ENCODE measurements at regions not wholly inside any gene's neighbourhood (a gene's known extent, or its start where the extent isn't known, plus 50 kb on each side); places are given as distances from the start of the nearest gene placed in this dataset.
A peak's percentile ranks its signal among the peaks of the same experiment; 100 is the strongest.

DNA sequence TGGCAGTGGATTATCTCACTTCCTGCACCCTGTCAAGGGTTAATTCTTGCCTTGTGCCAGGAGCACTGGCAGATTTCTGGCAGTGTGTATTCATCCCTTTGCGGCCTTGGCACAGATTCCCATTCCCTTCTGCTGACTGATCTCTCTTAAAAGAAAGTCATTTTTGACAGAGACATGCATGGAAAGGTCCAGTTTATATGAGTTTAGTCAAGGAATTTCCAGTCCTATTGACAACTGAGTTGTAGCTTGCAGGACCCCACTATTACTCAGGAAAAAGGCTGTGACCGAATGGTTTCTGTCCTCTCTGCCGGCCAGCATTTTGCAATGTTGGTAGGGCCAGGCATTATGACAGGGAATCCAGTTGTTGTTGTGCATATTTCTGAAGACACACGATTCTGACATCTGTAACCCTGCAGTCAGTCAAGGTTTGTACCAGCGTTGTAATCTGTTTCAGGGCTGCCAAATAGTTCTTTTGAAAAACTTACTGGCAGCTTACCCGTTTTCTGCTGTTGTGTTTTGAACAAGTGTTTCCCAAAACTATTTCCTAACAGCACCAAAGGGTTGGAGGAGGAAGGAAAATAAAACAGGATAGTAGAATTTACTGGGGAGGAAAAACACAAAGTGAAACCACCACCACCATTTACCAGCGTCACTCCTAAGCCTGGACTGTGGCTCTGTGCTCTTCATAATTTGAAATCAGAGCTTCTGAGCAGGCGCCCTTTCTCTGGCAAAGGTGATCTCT lies 243.4 kb upstream of the KLF4 start:
- no peak for DNase-seq (ENCODE audit: low spot score)
- Histone ChIP-seq H3K9ac (ENCODE audit: low read depth in 1 of 2, low read length in 2 of 2) (peak overlapping the region in 1 of 2 donors; percentile 65), H3K36me3 (ENCODE audit: control insufficient read depth in 4 of 4, insufficient read depth in 3 of 4, low read depth in 1 of 4, low read length in 3 of 4) (no peaks in the 10 kb centered on the region), H3K27me3 (ENCODE audit: control insufficient read depth in 4 of 4, insufficient read depth in 4 of 4, low read length in 3 of 4) (no peaks in the 10 kb centered on the region), H3K4me1 (ENCODE audit: control insufficient read depth in 4 of 4, insufficient read depth in 4 of 4, low read length in 3 of 4) (peaks cover 5 to 17% (median 9%) of the 10 kb centered on the region in 4 donors), H3K27ac (ENCODE audit: low read depth in 1 of 2, low read length in 2 of 2) (peak overlapping the region; percentile 72 to 85), H3K9me3 (ENCODE audit: control insufficient read depth in 4 of 4, low read length in 3 of 4) (no peaks in the 10 kb centered on the region), H3K4me3 (ENCODE audit: low read depth in 1 of 3, low read length in 3 of 3) (peak overlapping the region in 1 of 3 donors; percentile 21)
- 21% methylated on average over 8 of the region's 8 CpGs for WGBS
- TF ChIP-seq, protein P1, sequence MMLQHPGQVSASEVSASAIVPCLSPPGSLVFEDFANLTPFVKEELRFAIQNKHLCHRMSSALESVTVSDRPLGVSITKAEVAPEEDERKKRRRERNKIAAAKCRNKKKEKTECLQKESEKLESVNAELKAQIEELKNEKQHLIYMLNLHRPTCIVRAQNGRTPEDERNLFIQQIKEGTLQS (IDR thresholded peaks at IDR 0.05): no peak
- TF ChIP-seq RXRA (IDR thresholded peaks at IDR 0.05) (peak in 1 of 2 donors; percentile 33), TAF1 (conservative IDR thresholded peaks at IDR 0.05) (no peak), FOXA1 (IDR thresholded peaks at IDR 0.05) (no peak), HNF4A (conservative IDR thresholded peaks at IDR 0.05) (no peak), FOXA2 (IDR thresholded peaks at IDR 0.05) (no peak), SP1 (IDR thresholded peaks at IDR 0.05) (no peak), GABPA (IDR thresholded peaks at IDR 0.05 in 1 of 2, conservative IDR thresholded peaks at IDR 0.05 in 1 of 2) (peak in 1 of 2 donors; percentile 34), EGR1 (IDR thresholded peaks at IDR 0.05; ENCODE audit: low read depth in 2 of 2) (peak in 1 of 2 donors; percentile 31), JUND (IDR thresholded peaks at IDR 0.05) (peak in 1 of 2 donors; percentile 2), RAD21 (IDR thresholded peaks at IDR 0.05) (peak in 1 of 2 donors; percentile 33), NR2F2 (IDR thresholded peaks at IDR 0.05) (no peak), YY1 (IDR thresholded peaks at IDR 0.05) (peak; percentile 57), HNF4G (IDR thresholded peaks at IDR 0.05) (no peak)
- TF ChIP-seq, protein P2, sequence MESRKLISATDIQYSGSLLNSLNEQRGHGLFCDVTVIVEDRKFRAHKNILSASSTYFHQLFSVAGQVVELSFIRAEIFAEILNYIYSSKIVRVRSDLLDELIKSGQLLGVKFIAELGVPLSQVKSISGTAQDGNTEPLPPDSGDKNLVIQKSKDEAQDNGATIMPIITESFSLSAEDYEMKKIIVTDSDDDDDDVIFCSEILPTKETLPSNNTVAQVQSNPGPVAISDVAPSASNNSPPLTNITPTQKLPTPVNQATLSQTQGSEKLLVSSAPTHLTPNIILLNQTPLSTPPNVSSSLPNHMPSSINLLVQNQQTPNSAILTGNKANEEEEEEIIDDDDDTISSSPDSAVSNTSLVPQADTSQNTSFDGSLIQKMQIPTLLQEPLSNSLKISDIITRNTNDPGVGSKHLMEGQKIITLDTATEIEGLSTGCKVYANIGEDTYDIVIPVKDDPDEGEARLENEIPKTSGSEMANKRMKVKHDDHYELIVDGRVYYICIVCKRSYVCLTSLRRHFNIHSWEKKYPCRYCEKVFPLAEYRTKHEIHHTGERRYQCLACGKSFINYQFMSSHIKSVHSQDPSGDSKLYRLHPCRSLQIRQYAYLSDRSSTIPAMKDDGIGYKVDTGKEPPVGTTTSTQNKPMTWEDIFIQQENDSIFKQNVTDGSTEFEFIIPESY (IDR thresholded peaks at IDR 0.05): no peak
- TF ChIP-seq, protein P3, sequence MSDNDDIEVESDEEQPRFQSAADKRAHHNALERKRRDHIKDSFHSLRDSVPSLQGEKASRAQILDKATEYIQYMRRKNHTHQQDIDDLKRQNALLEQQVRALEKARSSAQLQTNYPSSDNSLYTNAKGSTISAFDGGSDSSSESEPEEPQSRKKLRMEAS (IDR thresholded peaks at IDR 0.05): peak; percentile 17

DNA sequence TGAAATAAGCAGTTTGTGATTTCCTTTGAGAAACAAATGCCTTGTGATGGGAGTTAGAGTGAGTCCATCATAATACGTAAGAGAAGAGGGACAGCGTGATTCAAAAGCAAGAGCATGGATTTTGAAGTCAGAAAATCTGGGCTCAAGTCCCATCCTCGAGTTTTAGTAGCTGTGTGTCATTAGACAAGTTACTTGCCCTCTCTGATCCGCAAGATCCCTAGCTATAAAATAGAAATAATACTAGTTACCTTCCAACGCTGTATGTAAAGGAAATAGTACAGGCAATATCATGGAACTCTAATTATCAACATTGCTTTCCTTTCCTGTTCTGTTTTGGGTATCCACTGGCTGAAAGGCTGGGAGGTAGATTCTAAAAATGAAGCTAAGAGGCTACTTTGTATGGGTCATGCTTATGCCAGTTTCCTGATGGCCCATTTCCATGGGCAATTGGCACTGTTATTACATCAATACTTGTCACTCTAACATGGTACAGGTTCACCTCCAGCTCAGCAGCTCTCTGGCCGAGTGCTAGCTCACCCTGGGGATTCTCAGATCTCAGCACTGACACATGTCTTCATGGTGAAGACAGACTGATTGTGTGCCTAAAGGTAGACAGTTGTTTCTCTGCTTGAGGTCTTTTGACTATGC lies 241.7 kb upstream of the KLF4 start:
- WGBS: 86% methylated on average over 6 of the region's 6 CpGs
- Histone ChIP-seq H3K9me3 (ENCODE audit: control insufficient read depth in 4 of 4, low read length in 3 of 4) (no peaks in the 10 kb centered on the region), H3K4me1 (ENCODE audit: control insufficient read depth in 4 of 4, insufficient read depth in 4 of 4, low read length in 3 of 4) (peaks cover 3 to 17% (median 9%) of the 10 kb centered on the region in 4 donors), H3K36me3 (ENCODE audit: control insufficient read depth in 4 of 4, insufficient read depth in 3 of 4, low read depth in 1 of 4, low read length in 3 of 4) (no peaks in the 10 kb centered on the region), H3K27me3 (ENCODE audit: control insufficient read depth in 4 of 4, insufficient read depth in 4 of 4, low read length in 3 of 4) (no peaks in the 10 kb centered on the region), H3K27ac (ENCODE audit: low read depth in 1 of 2, low read length in 2 of 2) (no peak overlapping the region), H3K9ac (ENCODE audit: low read depth in 1 of 2, low read length in 2 of 2) (no peak overlapping the region), H3K4me3 (ENCODE audit: low read depth in 1 of 3, low read length in 3 of 3) (no peak overlapping the region)
- DNase-seq (ENCODE audit: low spot score): no peak
- TF ChIP-seq, protein P2 (IDR thresholded peaks at IDR 0.05): no peak
- TF ChIP-seq RAD21 (IDR thresholded peaks at IDR 0.05) (no peak), NR2F2 (IDR thresholded peaks at IDR 0.05) (no peak), HNF4G (IDR thresholded peaks at IDR 0.05) (no peak)
